ENCODE measurements at regions not wholly inside any gene's neighbourhood (a gene's known extent, or its start where the extent isn't known, plus 50 kb on each side); places are given as distances from the start of the nearest gene placed in this dataset.

DNA sequence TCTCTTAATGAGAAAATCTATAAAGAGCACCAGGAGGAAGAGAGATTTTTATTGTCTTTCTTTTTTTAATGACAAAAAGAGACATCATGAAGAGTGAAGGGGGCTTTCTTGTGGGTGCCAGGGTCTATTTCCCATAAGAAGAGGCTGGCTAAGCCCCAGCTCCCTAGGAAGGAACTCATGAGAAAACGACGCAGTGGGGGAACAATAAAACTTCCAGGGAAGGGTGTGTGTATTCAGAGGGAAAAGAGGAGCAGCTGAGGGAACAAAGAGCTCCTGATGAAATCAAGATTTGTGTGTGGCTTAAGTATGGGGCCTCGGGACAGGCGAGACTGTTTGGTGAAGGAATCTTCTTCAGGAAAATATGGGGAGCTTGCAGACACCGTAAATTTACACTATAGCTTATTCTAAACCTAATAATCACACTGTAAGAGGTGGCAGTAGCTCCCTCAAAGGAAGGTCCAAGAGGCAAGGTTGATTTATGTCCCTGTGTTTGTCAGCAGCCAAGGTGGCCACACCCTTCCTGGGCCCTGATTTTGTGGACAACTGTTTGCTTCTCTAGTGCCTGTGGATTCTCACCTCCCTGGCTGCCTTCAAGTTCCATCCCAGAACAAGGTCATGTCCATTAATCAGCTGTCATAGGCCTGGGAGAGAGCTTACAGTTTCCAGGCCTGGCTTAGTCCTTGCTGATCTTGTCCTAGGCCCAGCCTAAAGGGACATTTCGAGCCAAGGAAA is 615.7 kb downstream of the INSC start:
- DNase-seq (no peak), ATAC-seq (no peak)
- no peak overlapping the region for H3K27ac Mint-ChIP-seq
- peaks cover 12% of the 10 kb centered on the region for H3K27me3 Mint-ChIP-seq
- H3K4me1 Mint-ChIP-seq: no peaks in the 10 kb centered on the region
- no peak overlapping the region for H3K4me3 Mint-ChIP-seq
- H3K9me3 Mint-ChIP-seq: no peaks in the 10 kb centered on the region

DNA sequence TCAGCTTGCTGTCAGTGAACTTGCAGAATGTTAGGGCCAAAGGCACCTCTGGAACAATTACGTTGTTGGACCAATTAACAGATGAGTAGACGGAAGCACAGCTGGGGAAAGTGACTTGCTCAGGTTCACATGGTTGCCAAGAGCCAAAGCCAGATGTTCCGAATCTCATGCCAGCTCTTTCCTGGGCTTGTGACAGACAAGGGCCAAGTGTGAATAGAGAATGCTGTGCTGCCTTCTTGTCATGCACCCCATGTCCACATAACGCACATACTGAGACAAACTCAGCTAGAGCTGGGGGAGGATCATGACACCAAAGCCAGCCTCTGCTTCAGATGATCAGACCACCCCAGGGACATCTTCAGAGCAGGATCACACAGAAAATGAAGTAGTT is 616.3 kb downstream of the INSC start:
- H3K27me3 Mint-ChIP-seq: peaks cover 8% of the 10 kb centered on the region
- H3K4me1 Mint-ChIP-seq: no peaks in the 10 kb centered on the region
- H3K9me3 Mint-ChIP-seq: no peaks in the 10 kb centered on the region
- H3K4me3 Mint-ChIP-seq: no peak overlapping the region
- ATAC-seq: no peak
- no peak overlapping the region for H3K27ac Mint-ChIP-seq
- DNase-seq: no peak

DNA sequence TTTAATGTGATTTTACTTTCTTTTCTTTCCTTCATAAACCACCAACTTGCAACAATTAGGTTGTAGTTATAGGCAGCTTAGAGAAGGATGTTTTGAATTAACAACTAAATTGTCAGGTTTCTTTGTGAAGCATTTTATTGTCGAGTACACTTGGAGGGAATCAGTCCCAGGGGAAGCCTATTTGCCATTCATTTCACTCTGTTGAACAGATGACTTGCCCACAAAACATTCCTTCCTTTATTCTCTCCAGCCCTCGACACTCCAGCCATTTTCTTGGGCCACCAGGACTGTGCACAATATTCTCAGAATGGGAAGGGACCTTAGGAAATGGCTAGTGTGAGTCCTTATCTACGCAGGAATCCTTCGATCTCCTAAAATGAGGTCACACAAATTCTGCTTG is 620.6 kb downstream of the SOX6 start:
- H3K27ac Mint-ChIP-seq: no peak overlapping the region
- no peaks in the 10 kb centered on the region for H3K4me1 Mint-ChIP-seq
- no peak overlapping the region for H3K4me3 Mint-ChIP-seq
- H3K27me3 Mint-ChIP-seq: no peaks in the 10 kb centered on the region
- DNase-seq (no peak), ATAC-seq (no peak)
- H3K9me3 Mint-ChIP-seq: no peaks in the 10 kb centered on the region

DNA sequence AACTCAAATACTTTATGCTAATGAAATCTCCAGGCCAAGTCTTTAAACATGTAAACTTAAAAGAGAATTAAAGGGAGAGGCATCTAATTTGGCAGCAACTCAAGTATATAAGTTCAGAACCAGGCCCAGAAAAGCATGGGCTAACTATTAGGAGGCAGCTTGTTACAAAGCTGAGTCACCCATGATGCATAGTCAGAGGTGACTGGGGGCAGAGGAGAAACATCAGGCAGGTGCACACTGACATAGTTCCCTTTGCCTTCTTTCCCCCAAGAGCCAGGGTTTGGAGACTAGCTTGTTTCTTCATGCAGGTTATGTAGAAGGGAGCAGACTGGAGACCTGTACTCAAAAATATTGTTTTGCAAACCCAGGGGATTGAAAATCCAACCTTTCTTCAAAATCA is 619.0 kb downstream of the SOX6 start:
- H3K4me1 Mint-ChIP-seq: no peaks in the 10 kb centered on the region
- ATAC-seq (no peak), DNase-seq (no peak)
- H3K27ac Mint-ChIP-seq: no peak overlapping the region
- no peaks in the 10 kb centered on the region for H3K27me3 Mint-ChIP-seq
- no peaks in the 10 kb centered on the region for H3K9me3 Mint-ChIP-seq
- no peak overlapping the region for H3K4me3 Mint-ChIP-seq

DNA sequence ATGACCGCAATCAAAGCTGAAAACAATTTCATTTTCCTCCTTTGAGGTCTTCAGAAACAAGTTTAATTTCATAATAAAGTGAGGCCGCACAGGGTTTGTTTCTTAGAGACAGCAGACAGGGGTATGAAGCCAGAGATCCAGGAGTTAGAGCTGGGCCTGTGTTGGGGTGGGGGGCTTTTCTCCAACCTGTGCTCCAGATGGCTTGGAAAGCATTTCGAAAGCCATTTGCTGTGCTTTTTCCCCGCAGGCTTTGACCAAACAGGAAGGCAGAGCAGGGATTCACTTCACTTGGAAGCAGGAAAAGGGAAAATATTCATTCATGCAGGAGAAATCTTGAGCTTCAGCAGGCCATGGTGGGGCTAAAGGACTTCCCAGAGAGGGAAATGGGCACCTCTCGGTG is 617.4 kb downstream of the SOX6 start:
- ATAC-seq (no peak), DNase-seq (no peak)
- Mint-ChIP-seq H3K9me3 (no peaks in the 10 kb centered on the region), H3K4me3 (no peak overlapping the region), H3K27ac (no peak overlapping the region), H3K4me1 (no peaks in the 10 kb centered on the region), H3K27me3 (no peaks in the 10 kb centered on the region)

DNA sequence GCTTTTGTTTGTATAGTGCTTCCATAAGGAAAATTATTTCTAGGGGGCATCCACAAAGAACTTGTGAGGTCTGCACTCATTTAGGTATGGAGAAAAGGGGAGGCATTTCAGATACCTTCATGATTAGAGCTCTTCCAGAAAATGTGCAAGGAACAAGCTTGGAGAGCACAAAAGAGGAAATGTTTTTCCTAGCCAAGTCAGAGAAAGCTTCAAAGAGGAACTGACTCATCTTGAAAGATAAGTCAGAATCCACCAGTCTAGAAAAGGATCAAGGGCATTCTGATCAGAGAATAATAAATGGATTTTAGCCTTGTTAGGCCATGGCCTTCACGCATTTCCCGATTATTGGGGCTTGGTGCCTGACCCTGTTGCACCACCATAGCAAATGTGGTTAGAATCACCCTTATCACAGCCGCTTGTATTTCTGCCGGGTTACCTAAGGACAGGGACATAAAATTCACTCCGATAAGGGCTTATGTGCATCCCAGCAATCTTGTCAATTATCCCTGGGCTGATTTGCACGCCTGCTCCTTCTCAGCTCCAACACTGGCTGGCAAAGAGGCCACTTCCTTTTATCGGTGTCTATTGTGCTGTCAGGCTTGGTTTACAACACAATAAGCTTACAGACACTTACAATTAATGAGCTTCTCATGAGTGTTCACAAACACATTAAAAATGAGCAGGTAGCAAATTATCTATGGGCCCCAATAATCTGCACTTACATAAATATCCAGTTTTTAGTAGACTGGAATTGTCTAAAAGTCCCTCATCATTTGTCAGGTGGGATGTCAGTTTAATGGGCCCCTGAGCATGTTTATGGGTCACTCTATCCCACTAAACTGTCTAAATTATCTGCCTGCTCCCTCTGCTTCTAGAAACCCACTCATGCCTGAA is 613.5 kb downstream of the SOX6 start:
- Mint-ChIP-seq H3K27ac (no peak overlapping the region), H3K9me3 (no peaks in the 10 kb centered on the region), H3K4me3 (no peak overlapping the region), H3K4me1 (no peaks in the 10 kb centered on the region), H3K27me3 (no peaks in the 10 kb centered on the region)
- no peak for DNase-seq
- ATAC-seq: no peak

DNA sequence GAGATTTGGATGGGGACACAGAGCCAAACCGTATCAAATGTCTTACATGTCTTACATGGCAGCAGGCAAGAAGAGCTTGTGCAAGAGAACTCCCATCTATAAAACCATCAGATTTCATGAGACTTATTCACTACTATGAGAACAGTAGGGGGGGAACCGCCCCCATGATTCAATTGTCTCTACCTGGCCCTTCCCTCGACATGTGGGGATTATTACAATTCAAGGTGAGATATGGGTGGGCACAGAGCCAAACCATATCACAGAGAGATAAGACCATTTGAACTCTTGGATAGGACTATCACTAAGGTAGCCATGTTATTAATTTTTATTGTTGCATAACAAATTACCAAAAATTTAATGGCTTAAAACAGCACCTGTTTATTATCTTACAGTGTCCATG is 611.7 kb downstream of the SOX6 start:
- DNase-seq (no peak), ATAC-seq (no peak)
- H3K27ac Mint-ChIP-seq: no peak overlapping the region
- peaks cover 0 to 8% of the 10 kb centered on the region in 2 donors for H3K9me3 Mint-ChIP-seq
- peaks cover 5% of the 10 kb centered on the region for H3K27me3 Mint-ChIP-seq
- H3K4me3 Mint-ChIP-seq: no peak overlapping the region
- no peaks in the 10 kb centered on the region for H3K4me1 Mint-ChIP-seq

DNA sequence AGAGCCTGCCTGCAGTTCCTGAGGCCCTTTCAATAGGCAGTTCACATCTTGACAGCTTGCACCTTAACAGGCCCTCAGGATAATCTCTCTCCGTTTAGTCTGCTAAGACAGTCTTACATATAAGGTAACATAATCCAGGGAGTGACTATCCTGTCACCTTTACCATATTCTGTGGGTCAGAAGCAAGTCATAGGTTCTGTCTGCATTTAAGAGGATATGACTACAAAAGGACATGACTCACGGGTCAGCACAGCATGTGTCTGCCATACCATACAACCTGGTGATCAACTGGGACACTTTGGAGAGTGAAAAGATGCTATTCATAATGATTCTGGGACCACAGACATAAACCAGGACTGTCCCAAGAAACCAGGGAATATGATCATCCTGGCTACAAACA is 611.1 kb downstream of the SOX6 start:
- Mint-ChIP-seq H3K27ac (no peak overlapping the region), H3K4me1 (no peaks in the 10 kb centered on the region), H3K9me3 (peaks cover 0 to 10% of the 10 kb centered on the region in 2 donors), H3K27me3 (peaks cover 7% of the 10 kb centered on the region), H3K4me3 (no peak overlapping the region)
- ATAC-seq: no peak
- no peak for DNase-seq

DNA sequence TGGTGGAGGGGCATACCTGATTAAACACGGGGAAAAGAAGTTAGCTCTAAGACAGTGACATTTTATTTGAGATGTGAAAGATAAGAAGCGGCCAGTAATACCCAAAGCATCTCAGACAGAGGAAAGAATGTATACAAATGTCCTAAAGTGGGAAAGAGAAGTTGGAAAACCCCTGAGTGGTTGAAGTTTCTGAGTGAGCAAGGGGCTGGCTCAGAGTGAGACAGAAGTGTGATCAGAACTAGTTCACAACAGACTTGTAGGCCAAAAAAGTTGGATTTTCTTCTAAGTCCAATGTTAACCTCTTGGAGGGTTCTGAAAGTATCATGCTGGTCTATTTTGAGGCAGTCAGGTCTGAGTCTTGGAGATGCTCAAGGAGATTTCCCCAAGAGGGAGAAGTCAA is 608.7 kb downstream of the SOX6 start:
- Mint-ChIP-seq H3K4me1 (no peaks in the 10 kb centered on the region), H3K9me3 (peaks cover 0 to 10% of the 10 kb centered on the region in 2 donors), H3K27ac (no peak overlapping the region), H3K4me3 (no peak overlapping the region), H3K27me3 (peaks cover 7% of the 10 kb centered on the region)
- ATAC-seq (no peak), DNase-seq (no peak)

DNA sequence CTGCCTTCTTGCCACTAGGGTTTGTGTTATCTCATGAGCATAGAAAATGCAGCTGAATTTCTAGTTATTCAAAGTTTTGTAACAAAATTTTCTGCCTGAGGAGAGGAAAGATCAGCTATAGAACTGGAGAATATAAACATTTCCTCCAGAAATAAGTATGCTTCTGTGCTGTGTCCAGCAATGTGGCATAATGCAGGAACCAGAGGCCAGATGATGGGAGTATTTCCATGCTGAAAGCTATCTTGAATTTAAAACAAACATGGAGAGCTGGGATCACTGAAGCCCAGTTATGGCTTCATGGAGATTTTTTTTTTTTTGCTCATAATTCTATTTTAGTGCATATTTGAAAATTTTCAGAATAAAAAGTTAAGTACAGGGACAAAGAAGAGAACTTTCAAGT is 608.2 kb downstream of the SOX6 start:
- ATAC-seq (no peak), DNase-seq (no peak)
- no peak overlapping the region for H3K27ac Mint-ChIP-seq
- H3K27me3 Mint-ChIP-seq: peaks cover 7% of the 10 kb centered on the region
- no peak overlapping the region for H3K4me3 Mint-ChIP-seq
- peaks cover under 1 to 10% of the 10 kb centered on the region in 2 donors for H3K9me3 Mint-ChIP-seq
- H3K4me1 Mint-ChIP-seq: no peaks in the 10 kb centered on the region

DNA sequence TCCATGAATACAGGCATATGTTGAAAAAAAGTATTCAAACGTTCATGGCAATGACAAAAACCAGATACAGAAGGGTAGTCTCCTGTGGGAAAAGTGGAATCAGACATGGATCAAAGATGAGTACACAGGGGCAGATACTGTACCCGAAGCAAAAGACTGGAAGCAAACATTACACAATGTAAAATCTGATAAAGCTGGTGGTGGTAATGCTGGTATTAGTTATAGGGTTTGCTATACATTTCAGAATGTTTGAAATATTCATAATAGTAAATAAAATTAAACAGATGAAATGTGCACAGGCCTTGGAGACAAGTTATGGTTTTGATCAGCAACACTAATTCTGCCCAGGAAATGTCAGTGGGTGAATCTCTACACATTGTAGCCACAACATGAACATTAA is 607.6 kb downstream of the SOX6 start:
- Mint-ChIP-seq H3K4me1 (no peaks in the 10 kb centered on the region), H3K27ac (no peak overlapping the region), H3K9me3 (peaks cover 6 to 13% of the 10 kb centered on the region in 2 donors), H3K4me3 (no peak overlapping the region), H3K27me3 (peaks cover 7% of the 10 kb centered on the region)
- ATAC-seq (no peak), DNase-seq (no peak)

DNA sequence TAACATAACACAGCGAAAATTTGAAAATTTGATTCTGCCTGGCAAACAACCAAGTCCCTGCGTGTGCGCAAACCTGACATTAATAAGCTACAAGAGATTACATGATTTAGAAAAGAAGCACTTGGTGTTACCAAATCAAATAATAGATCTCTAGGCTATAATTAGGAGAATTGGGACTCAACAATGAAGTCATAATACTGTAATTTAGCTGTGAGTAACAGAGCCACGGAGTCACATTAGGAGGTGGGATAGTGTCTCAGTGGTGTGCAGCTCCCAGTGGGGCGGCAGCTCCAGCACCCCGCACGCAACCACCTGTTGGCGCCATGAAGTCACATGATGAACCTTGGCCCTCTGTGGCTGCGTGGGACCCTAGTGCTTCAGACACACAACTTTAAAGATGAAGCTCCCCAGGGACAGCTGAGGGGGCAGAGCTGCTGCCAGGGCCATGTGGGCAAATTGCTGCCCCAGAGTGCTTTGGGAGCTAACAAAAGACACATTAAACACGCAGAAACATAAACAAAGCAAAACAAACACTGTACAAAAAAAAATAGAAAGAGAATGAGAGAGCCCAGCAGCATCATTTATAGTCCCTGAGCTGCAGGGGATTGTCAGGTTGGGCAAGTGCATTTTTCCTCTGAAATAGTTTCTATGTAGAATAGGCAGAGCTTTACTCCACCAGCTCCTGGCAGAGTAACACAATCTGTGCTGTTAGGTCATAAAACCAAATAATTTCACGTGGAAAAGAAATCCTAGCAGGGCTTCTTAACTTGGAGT is 605.6 kb downstream of the SOX6 start:
- ATAC-seq (no peak), DNase-seq (no peak)
- peaks cover 13 to 25% of the 10 kb centered on the region in 2 donors for H3K9me3 Mint-ChIP-seq
- H3K4me3 Mint-ChIP-seq: no peak overlapping the region
- no peaks in the 10 kb centered on the region for H3K4me1 Mint-ChIP-seq
- no peak overlapping the region for H3K27ac Mint-ChIP-seq
- peaks cover 14% of the 10 kb centered on the region for H3K27me3 Mint-ChIP-seq

DNA sequence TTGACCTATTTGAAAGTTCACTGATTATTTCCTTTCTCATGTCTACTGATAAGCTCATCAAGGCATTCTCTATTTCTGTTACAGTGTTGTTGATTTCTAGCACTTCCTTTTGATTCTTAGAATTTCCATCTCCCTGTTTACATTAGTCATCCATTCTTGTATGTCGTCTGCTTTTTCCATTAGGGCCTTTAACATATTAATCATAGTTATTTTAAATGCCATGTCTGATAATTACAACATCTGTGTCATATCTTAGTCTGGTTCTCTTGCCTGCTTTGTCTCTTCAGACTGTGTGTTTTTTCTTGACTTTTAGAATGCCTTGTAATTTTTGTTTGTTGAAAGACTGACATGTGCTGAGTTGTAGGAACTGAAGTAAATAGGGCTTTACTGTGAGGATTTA is 602.1 kb downstream of the SOX6 start:
- Mint-ChIP-seq H3K9me3 (peaks cover 13 to 27% of the 10 kb centered on the region in 2 donors), H3K27ac (no peak overlapping the region), H3K4me3 (no peak overlapping the region), H3K4me1 (no peaks in the 10 kb centered on the region), H3K27me3 (peaks cover 27% of the 10 kb centered on the region)
- DNase-seq (no peak), ATAC-seq (no peak)

DNA sequence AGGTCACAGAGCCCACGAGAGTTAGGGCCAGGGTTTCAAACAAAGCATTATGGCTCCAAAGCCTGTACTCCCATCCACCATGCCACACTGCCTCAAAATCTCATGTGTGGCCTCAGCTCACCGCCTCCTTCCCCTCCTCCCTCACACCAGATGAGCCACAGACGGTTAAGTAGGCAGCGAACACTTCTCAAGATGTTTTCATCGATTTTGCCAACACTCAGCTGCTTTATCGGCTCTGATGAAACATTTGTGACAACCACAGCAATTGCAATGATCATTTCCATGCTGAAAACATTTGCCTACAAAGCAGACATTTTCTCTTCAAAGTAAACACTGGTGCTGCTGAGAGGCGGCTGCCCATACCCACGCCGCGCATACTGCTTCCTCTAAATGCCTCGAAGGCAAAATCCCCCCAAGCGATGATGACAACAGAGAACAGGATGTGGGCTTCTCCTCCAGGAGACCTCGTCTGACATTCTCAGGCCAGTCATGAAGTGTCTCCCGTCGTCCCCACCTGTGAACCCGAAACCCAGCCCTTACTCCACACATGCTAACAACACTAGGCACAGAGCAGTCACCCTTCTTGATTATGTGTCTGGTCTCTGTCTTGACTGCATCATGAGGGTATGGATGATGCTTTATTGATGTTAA is 599.2 kb downstream of the SOX6 start:
- Mint-ChIP-seq H3K27ac (no peak overlapping the region), H3K27me3 (peaks cover 26% of the 10 kb centered on the region), H3K4me1 (no peaks in the 10 kb centered on the region), H3K9me3 (peaks cover 13 to 21% of the 10 kb centered on the region in 2 donors), H3K4me3 (no peak overlapping the region)
- DNase-seq (no peak), ATAC-seq (peak; percentile 43)

DNA sequence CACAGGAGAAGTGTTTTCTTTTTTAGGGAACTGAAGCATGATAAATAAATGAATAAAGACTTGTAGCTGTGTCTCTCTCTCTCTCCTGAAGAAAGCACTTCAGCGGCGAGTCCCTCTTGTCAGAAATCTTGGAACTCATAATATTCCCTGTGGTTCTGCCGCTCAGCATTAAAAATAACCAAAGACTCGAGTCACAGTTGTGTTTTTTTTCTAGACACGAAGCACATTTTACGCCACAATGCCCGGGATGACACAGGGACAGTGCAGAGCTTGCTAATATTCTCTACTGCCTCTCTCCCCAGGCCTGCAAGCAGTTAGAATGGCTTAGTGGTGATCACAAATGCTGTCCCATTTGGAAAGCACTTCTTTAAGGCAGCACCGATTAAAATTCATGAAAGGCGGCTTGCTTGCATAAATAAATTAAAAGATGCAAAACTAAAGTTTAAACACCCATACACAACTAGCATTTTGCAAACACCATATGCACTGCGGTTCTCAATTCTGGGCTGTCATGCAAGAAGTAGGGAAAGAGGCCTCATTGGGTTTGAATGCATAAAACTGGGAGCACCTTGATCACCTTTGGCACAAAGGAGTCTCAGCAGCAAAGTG is 597.4 kb downstream of the SOX6 start:
- H3K9me3 Mint-ChIP-seq: peaks cover 5 to 16% of the 10 kb centered on the region in 2 donors
- H3K27ac Mint-ChIP-seq: no peak overlapping the region
- no peaks in the 10 kb centered on the region for H3K4me1 Mint-ChIP-seq
- H3K4me3 Mint-ChIP-seq: no peak overlapping the region
- no peak for ATAC-seq
- no peak for DNase-seq
- peaks cover 33% of the 10 kb centered on the region for H3K27me3 Mint-ChIP-seq
